Neural progenitor cell (in vitro differentiated cells): ENCODE measurements at regions not wholly inside any gene's neighbourhood (a gene's known extent, or its start where the extent isn't known, plus 50 kb on each side); places are given as distances from the start of the nearest gene placed in this dataset.

Experiments used
- CTCF ChIP-seq: fragments of 200-600 bp; sonication (generic); IDR thresholded peaks from 2 replicates; pipeline ENCODE4 v1.5.1; 2017; ENCODE audit warnings: antibody characterized with exemption, mild to moderate bottlenecking
- EZH2phosphoT487 ChIP-seq: fragments of 200-600 bp; sonication (generic); IDR thresholded peaks from 2 replicates; pipeline ENCODE4 v1.6.1; 2017; ENCODE audit warnings: antibody characterized with exemption

GRCh38 chr15:62766599-62766998, 275.9 kb upstream of the TPM1 start:
- TF ChIP-seq CTCF, result no peak
- TF ChIP-seq EZH2phosphoT487, result no peak
